Cardiac muscle cell (in vitro differentiated cells and primary cell): ENCODE measurements at regions not wholly inside any gene's neighbourhood (a gene's known extent, or its start where the extent isn't known, plus 50 kb on each side); places are given as distances from the start of the nearest gene placed in this dataset.

Experiments
- DNase-seq, 2 donors: peaks; one replicate each; pipeline versions ENCODE4 v3.0.0 to v3.0.0-alpha.2; 2010 to 2017; ENCODE audit warnings: low read depth in 1 of 2, low spot score in 1 of 2
- H3K27ac ChIP-seq: fragments of 200-600 bp; sonication (generic); 2 replicates; pipeline ENCODE4 v1.5.1; 2016
- H3K27me3 ChIP-seq: fragments of 200-600 bp; sonication (generic); 2 replicates; pipeline ENCODE4 v1.6.0; 2016; ENCODE audit warnings: control low read depth
- H3K36me3 ChIP-seq: fragments of 200-600 bp; sonication (generic); 2 replicates; pipeline ENCODE4 v1.5.1; 2016; ENCODE audit warnings: control low read depth
- H3K4me1 ChIP-seq: fragments of 200-600 bp; sonication (generic); 2 replicates; pipeline ENCODE4 v1.8.1; 2017; ENCODE audit warnings: low read depth, mild to moderate bottlenecking, mixed run types
- H3K4me3 ChIP-seq: fragments of 200-600 bp; sonication (generic); 2 replicates; pipeline ENCODE4 v1.5.1; 2016; ENCODE audit warnings: mild to moderate bottlenecking
- H3K9me3 ChIP-seq: fragments of 200-600 bp; sonication (generic); 2 replicates; pipeline ENCODE4 v1.5.1; 2017; ENCODE audit warnings: low read depth, mild to moderate bottlenecking, control low read depth
- TF ChIP-seq, protein P1 (sequence below): IDR thresholded peaks from 2 replicates; pipeline ENCODE4 v1.5.1; 2012; ENCODE audit warnings: low read depth, mild to moderate bottlenecking, low read length

DNA sequence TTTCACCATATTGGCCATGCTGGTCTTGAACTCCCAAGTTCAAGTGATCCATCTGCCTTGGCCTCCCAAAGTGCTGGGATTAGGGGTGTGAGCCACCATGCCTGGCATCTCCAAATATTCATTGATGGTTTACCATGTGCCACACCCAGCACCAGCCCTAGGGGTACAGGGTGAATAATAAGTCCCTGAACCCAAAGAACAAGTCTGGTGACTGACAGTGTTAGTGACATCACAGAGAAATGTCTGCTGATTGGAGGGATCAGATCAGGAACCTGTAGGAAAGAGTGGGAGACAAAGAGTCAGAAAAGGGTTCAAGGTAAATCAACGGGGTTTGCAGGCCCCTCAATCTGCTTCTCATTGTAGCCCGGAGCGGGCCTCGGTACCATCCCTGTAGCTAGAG lies 118.4 kb upstream of the NABP1 start:
- TF ChIP-seq, protein P1, sequence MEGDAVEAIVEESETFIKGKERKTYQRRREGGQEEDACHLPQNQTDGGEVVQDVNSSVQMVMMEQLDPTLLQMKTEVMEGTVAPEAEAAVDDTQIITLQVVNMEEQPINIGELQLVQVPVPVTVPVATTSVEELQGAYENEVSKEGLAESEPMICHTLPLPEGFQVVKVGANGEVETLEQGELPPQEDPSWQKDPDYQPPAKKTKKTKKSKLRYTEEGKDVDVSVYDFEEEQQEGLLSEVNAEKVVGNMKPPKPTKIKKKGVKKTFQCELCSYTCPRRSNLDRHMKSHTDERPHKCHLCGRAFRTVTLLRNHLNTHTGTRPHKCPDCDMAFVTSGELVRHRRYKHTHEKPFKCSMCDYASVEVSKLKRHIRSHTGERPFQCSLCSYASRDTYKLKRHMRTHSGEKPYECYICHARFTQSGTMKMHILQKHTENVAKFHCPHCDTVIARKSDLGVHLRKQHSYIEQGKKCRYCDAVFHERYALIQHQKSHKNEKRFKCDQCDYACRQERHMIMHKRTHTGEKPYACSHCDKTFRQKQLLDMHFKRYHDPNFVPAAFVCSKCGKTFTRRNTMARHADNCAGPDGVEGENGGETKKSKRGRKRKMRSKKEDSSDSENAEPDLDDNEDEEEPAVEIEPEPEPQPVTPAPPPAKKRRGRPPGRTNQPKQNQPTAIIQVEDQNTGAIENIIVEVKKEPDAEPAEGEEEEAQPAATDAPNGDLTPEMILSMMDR, result no peak
- no peaks in the 10 kb centered on the region for H3K36me3 ChIP-seq
- H3K27me3 ChIP-seq, result no peaks in the 10 kb centered on the region
- H3K4me1 ChIP-seq, result no peaks in the 10 kb centered on the region
- H3K9me3 ChIP-seq, result no peaks in the 10 kb centered on the region
- no peak overlapping the region for H3K4me3 ChIP-seq
- no peak overlapping the region for H3K27ac ChIP-seq
- DNase-seq, result no peak

DNA sequence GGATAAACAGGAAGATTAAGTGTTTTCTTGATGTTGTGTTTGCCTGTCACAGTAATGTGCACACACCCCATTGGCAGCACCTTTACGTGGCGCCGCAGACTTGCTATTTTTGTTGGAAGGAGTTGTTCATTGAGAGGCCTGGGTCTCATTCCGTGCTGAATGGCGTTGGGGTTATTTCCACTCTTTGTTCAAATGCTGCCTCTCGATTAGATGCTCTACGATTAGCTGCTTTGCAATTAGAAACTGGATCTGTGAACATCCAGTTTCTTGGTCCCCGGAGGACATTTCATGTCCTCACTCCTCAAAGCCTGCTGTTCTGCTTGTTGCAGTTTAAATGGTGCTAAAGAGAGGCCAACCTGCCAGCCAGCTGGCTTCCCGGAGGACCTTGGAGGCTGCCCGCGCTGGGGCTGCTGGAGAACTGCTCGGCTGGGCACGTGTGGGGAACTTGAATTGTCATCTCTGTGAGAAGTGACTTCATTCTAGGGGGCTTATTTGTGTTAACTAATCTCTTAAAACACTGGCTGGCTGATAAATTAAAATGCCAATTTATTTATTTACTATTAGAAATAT lies 117.4 kb upstream of the NABP1 start:
- no peak for DNase-seq
- TF ChIP-seq, protein P1, result no peak
- Histone ChIP-seq H3K27me3 (no peaks in the 10 kb centered on the region), H3K4me3 (no peak overlapping the region), H3K27ac (no peak overlapping the region), H3K36me3 (no peaks in the 10 kb centered on the region), H3K4me1 (no peaks in the 10 kb centered on the region), H3K9me3 (no peaks in the 10 kb centered on the region)

DNA sequence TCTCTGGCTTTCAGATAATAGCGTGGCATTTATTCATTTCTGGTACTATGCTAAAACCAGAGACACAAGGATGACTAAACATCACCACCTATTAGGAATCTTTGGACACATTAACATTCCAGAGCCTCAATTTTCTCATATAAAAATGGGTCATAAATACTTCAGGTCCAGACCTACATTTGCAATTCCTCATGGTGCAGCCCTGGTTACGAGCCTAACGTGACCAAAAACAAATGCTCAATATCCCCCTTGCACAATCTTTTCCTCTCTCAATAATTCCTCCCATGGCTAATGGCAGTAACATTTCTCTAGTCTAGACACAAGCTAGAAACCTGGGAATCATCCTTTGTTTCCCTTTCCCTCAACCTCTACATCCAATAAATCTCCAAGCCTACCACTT lies 112.8 kb upstream of the NABP1 start:
- H3K4me3 ChIP-seq, result no peak overlapping the region
- no peaks in the 10 kb centered on the region for H3K27me3 ChIP-seq
- no peak for DNase-seq
- H3K4me1 ChIP-seq, result no peaks in the 10 kb centered on the region
- no peak overlapping the region for H3K27ac ChIP-seq
- H3K36me3 ChIP-seq, result no peaks in the 10 kb centered on the region
- H3K9me3 ChIP-seq, result no peaks in the 10 kb centered on the region
- TF ChIP-seq, protein P1, result no peak

DNA sequence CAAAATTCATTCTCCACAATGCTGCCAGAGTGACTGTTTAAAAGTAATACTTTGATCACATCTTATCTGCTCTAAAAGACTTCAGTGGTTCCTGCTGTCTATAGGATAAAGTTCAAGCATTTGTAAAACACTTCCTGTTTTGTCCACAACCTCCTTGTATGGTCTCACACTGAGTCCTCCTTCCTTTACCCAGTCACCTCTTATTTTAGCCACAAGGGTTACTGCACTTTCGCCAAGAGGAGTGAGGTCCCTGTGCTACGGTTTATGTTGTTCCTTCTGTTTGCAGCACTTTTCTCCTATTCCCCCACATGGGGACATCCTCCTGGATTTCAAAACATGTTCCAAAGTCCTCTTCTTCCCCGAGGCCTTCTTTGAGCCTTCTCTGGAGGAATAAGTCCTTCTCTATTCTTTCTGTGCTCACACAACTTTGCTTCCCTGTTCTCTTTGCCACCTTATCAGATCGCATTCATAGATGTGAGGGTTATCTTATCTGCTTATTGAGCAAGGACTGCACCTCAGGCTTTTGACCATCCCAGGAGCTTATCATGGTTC lies 112.2 kb upstream of the NABP1 start:
- Histone ChIP-seq H3K4me3 (no peak overlapping the region), H3K27me3 (no peaks in the 10 kb centered on the region), H3K9me3 (no peaks in the 10 kb centered on the region), H3K36me3 (no peaks in the 10 kb centered on the region), H3K4me1 (peaks cover 1% of the 10 kb centered on the region), H3K27ac (no peak overlapping the region)
- peak in 1 of 2 donors; percentile 13 for DNase-seq
- TF ChIP-seq, protein P1, result no peak

DNA sequence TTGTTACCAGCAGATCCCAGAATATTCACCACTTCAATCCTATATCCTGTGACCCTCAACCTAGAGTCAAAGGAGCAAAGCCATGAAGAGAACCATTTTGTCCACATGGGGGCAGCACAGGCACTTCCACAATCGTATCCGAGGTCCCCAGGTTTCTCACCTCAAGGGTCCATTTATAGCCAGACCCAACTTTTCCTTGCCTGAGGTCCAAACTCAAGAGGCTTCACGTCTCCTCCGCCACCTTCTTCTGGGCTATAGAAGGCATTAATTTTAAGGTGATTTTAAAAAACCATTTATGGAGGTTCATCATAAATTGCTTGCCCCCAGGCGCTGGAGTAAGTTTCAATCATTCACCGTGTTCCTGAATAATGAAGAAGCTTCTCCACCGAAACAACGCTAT lies 111.6 kb upstream of the NABP1 start:
- Histone ChIP-seq H3K4me1 (peaks cover 8% of the 10 kb centered on the region), H3K36me3 (no peaks in the 10 kb centered on the region), H3K4me3 (no peak overlapping the region), H3K9me3 (no peaks in the 10 kb centered on the region), H3K27me3 (no peaks in the 10 kb centered on the region), H3K27ac (no peak overlapping the region)
- DNase-seq, result peak; percentile 73 to 85
- TF ChIP-seq, protein P1, result peak; percentile 85
